Fibroblast of skin of back (primary cell): ENCODE measurements at regions not wholly inside any gene's neighbourhood (a gene's known extent, or its start where the extent isn't known, plus 50 kb on each side); places are given as distances from the start of the nearest gene placed in this dataset.

Experiments used
- DNase-seq: peaks from one replicate; pipeline ENCODE4 v3.0.0-alpha.2; 2013

DNA sequence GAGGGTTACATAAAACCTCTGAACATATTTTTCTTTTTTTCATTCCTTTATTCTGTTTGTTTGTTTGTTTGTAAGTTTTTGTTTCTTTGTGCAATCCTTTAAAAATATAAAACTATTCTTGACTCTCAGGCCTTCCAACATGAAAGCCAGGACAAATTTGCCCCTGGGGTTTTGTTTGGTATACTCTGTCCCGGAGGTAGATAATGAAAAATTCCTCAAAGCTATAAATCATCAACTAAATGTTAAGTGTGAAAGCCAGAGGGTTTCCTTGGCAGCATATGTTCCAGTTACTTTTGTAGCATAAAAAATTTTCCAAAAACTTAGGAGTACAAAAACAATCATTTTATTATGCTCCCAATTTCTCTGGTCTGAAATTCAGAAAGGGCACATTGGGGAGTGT is 1084.3 kb upstream of the GJE1 start:
- DNase-seq: no peak

DNA sequence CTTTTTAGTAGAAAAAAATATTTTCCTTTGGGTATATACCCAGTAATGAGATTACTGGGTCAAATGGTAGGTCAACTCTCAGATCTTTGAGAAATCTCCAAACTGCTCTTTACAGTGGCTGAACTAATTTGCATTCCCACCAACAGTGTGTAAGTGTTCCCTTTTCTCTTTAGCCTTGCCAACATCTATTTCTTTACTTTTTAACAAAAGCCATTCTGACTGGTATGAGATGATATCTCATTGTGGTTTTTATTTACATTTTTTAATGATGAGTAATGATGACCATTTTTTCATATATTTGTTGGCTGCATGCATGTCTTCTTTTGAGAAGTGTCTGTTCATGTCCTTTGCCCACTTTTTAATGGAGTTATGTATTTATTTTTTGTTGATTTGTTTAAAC is 1086.2 kb upstream of the GJE1 start:
- DNase-seq: peak; percentile 42

- DNase-seq: no peak
These were observed 1091.1 kb upstream of the GJE1 start for GRCh38 chr6:141041596-141042087.

- DNase-seq: no peak
These were observed 1097.2 kb upstream of the GJE1 start for GRCh38 chr6:141035312-141036200.

DNA sequence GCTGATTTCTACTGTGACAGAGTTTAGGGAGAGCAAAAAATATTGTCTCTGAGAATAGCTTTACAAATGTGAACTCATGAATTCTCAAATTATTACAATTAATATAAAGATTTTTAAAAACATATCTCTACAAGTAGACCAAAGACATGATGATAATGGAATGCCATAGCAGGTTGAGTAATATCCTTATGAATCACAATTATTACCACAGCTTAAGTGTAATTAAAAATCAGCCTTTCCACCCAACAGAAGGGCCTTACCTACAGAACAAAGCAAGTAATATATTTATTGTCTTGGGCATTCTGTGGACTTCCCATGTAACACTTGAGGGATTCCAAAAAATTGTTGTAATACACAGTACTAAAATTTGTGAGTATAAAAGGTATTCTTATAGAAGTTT is 1099.6 kb upstream of the GJE1 start:
- no peak for DNase-seq

DNA sequence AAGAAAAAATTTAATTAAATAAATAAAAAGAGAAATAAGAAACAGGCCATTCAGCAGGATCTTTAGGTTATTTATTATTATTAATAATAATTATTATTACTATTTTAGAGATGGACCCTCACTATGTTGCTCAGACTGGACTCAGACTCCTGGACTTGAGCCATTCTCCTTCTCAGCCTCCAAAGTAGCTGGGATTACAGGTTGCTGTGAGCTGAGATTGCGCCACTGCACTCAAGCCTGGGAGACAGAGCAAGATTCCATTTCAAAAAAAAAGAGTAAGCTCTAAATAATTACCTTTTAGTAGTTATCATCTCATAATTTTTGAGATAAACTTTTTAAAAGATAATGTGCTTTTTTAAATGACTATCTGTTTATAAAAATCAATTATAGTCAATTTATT is 1102.8 kb upstream of the GJE1 start:
- DNase-seq: no peak

- DNase-seq: no peak
These were observed 1103.9 kb upstream of the GJE1 start for GRCh38 chr6:141028791-141029280.

GRCh38 chr6:141026504-141026903 is 1106.2 kb upstream of the GJE1 start:
- no peak for DNase-seq

DNA sequence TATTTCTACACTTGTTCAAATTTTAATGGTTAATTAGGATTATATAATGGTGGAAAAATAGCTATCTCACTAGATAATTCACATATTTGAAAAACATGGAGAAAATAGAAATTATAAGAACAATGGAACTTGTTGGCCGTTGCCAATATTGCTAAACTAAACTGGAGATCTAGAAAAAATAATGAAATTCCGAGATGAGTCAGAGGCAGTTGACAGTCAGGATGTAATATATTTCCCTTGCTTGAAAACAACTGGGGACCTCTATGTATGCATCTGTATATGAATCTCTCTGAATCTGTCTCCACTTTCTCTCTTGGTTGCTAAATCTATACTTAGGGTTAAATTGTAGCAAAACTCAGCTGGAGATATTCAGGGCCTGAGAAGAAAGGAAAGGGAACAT is 1108.2 kb upstream of the GJE1 start:
- peak; percentile 8 for DNase-seq

GRCh38 chr6:141017941-141018340 is 1114.8 kb upstream of the GJE1 start:
- no peak for DNase-seq

GRCh38 chr6:141000917-141001316 is 1131.8 kb upstream of the GJE1 start:
- DNase-seq: no peak

DNA sequence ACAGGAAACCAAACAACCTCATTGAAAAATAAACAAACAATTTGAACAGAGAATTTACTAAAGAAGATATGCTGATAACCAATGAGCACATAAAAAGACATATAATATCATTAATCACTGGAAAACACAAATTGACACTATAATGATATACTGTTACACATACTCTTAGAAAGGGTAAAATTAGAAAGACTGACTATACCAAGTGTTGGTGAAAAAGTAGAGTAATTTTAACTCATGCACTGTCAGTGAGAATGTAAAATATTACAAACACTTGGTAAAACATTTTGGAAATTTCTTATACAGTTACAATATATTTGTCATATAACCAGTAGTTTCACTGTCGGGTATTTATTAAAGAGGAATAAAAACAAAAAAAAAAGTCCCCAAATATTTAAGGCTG is 1139.2 kb upstream of the GJE1 start:
- DNase-seq: no peak

DNA sequence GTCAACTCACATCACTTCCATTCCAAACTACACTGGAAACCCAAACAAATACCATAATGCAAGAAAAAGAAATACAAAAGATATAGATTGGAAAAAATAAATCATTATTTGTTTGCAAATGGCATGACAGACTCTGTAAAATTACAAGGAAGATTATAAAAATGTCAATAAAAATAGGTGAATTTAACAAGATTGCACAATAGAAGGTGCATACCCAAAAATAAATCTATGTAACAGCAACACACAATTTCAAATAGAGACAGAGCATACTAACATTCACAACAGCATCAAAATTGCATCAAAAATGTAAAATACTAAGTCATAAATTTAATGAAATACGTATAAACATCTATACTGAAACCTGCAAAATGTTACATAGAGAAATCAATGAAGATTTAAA is 1140.0 kb upstream of the GJE1 start:
- DNase-seq: no peak

DNA sequence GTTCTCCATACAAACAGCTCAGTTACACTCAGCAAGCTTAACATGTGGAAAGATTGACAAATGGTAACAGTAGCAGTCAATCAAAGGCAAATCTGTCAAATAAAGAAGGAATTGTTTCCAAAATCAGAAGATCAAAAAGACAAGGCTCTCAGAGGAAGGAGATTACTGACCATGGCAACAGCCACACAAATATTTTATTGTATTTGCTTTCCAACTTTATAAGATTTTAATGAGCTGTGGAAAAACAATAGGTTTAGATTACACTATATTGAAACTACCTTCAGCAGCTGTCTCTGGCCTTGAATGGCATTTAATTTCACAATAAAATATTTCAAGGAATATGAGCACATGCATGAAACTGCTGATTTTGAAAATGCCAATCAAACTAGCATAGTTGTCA is 1143.9 kb upstream of the GJE1 start:
- DNase-seq: no peak

GRCh38 chr6:140987364-140988155 is 1145.2 kb upstream of the GJE1 start:
- DNase-seq: no peak

DNA sequence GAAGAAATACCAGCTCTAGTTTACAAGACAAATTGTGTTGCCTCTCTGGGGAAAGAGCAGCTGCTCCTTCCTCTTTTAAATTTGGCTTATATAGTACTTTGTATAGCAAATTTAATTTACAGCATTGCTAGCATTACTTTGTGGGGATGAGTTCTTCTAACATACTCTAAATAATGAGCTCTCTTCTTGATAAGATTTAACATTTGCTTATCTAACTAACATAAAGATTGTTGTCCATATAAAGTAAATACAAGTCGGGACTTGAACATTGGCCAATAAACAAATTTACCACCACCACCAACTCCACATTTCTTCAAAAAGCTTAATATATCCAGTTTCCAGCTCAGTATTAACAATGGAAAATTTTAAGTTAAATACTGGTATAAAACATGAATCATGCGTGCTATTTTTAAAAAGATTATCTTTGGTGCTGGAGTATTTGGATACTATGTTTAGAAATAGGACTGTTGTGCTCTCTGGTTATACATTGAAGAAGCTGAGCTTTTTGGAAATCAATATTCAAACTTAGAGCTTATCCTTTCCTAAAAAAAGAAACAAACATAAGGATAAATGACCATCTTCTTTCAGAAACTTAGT is 1146.9 kb upstream of the GJE1 start:
- DNase-seq: no peak

DNA sequence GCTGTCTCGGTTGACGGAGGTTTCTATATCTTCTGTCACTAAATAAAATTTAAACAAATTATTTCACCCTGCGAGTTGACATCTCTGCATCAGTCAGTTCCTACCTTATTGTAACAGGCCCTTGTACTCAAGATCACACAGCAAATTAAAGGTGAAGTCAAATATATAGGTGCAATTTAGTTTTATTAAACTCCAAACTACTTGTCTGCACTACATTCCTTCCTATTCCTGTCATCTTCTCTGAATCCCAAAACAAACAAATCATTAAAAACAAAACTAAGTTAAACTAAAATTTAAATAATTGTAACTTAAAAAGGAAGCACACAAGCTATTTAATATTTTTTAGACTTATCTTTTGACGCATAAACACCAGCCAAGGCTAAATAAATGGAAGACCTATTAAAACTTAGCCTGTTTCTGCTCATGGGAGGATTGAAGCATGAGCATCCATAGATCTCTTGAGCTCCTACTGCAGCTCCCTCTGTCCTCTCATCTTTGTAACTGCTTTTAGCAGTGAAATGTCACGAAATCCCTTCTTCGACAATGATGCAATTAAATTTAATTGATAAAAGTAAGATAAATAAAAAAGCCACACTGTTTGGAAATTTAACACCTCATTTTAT is 1152.3 kb upstream of the GJE1 start:
- DNase-seq: no peak

- peak; percentile 79 for DNase-seq
These were observed 1153.1 kb upstream of the GJE1 start for GRCh38 chr6:140979642-140980091.

- no peak for DNase-seq
These were observed 1155.3 kb upstream of the GJE1 start for GRCh38 chr6:140977403-140977802.

GRCh38 chr6:140976806-140977205 is 1155.9 kb upstream of the GJE1 start:
- no peak for DNase-seq

- peak; percentile 33 for DNase-seq
These were observed 1162.2 kb upstream of the GJE1 start for GRCh38 chr6:140970485-140970884.

- no peak for DNase-seq
These were observed 1164.7 kb upstream of the GJE1 start for GRCh38 chr6:140968062-140968461.

- DNase-seq: peak; percentile 61
These were observed 1166.0 kb upstream of the GJE1 start for GRCh38 chr6:140966676-140967075.
